Stimulated activated naive CD8-positive, alpha-beta T cell treated with anti-CD3 and anti-CD28 coated beads, Interleukin-15, Interleukin-2, amounts not matched to agents 100 ng/mL and 50 ng/mL, for 24 hours (primary cell): ENCODE measurements at regions not wholly inside any gene's neighbourhood (a gene's known extent, or its start where the extent isn't known, plus 50 kb on each side); places are given as distances from the start of the nearest gene placed in this dataset.

Experiments used
- H3K27ac Mint-ChIP-seq: one replicate; pipeline ENCODE4 v1.8.0; 2021; ENCODE audit warnings: mild to moderate bottlenecking, mixed read lengths
- H3K27me3 Mint-ChIP-seq: one replicate; pipeline ENCODE4 v1.8.0; 2021; ENCODE audit warnings: mixed read lengths
- H3K36me3 Mint-ChIP-seq: one replicate; pipeline ENCODE4 v1.8.0; 2021; ENCODE audit warnings: low read depth, mixed read lengths
- H3K4me1 Mint-ChIP-seq: one replicate; pipeline ENCODE4 v1.8.0; 2021; ENCODE audit warnings: low read depth, mixed read lengths
- H3K4me3 Mint-ChIP-seq: one replicate; pipeline ENCODE4 v1.8.0; 2021; ENCODE audit warnings: mild to moderate bottlenecking, mixed read lengths
- H3K9me3 Mint-ChIP-seq: one replicate; pipeline ENCODE4 v1.8.0; 2021; ENCODE audit warnings: mixed read lengths

GRCh38 chr9:8085986-8086385, 286.4 kb upstream of the DMAC1 start:
- no peaks in the 10 kb centered on the region for H3K4me1 Mint-ChIP-seq
- H3K27ac Mint-ChIP-seq = no peak overlapping the region
- H3K36me3 Mint-ChIP-seq = no peaks in the 10 kb centered on the region
- H3K27me3 Mint-ChIP-seq = peaks cover 7% of the 10 kb centered on the region
- H3K9me3 Mint-ChIP-seq = peaks cover 5% of the 10 kb centered on the region
- no peak overlapping the region for H3K4me3 Mint-ChIP-seq

DNA sequence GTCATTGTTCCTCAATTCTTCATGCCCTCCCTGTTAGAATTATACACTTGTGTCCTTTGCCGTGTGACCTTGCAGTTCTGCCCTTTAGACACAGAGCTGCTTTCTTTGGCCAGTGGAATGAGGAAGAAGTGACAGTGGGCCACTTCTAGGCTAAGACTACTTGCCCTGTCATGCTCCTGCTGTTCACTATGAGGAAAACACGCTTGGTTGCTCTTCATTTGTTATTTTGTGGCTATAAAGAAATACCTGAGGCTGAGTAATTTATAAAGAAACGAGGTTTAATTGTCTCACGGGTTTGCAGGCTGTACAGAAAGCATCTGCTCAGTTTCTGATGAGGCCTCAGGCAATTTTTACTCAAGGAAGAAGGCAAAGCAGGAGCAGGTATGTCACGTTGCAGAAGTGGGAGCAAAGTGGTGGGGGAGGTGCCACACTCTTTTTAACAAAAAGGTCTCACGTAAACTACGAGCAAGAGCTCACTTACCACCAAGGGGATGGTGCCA, 279.1 kb upstream of the DMAC1 start:
- peaks cover 4% of the 10 kb centered on the region for H3K9me3 Mint-ChIP-seq

GRCh38 chr9:8074713-8075286, 275.2 kb upstream of the DMAC1 start:
- no peaks in the 10 kb centered on the region for H3K27me3 Mint-ChIP-seq
- H3K4me3 Mint-ChIP-seq = no peak overlapping the region
- H3K27ac Mint-ChIP-seq = no peak overlapping the region
- H3K9me3 Mint-ChIP-seq = peaks cover under 1% of the 10 kb centered on the region
- no peaks in the 10 kb centered on the region for H3K36me3 Mint-ChIP-seq
- no peaks in the 10 kb centered on the region for H3K4me1 Mint-ChIP-seq

More for the DNA sequence above, 279.1 kb upstream of the DMAC1 start:
- Mint-ChIP-seq H3K27me3 (peaks cover 4% of the 10 kb centered on the region), H3K36me3 (no peaks in the 10 kb centered on the region), H3K4me3 (no peak overlapping the region), H3K27ac (no peak overlapping the region), H3K4me1 (no peaks in the 10 kb centered on the region)

DNA sequence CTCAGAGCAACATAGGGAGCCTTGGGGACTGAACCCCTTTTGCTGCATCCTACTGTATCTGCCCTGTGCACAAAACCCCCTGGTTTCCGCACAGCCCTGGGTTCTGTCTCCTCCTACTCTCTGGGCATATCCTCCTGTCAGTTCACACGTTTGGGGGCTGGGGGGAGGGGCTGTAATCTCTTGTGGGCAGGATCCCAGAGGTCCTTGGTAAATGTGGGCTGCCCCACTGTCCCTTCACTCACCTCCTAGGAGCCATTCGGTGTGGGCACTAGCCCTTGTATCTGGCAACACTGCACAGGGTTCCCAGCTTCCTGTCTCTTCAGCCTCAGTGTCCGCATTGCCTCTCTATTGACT, 271.8 kb upstream of the DMAC1 start:
- Mint-ChIP-seq H3K4me1 (no peaks in the 10 kb centered on the region), H3K36me3 (no peaks in the 10 kb centered on the region), H3K27ac (no peak overlapping the region)

DNA sequence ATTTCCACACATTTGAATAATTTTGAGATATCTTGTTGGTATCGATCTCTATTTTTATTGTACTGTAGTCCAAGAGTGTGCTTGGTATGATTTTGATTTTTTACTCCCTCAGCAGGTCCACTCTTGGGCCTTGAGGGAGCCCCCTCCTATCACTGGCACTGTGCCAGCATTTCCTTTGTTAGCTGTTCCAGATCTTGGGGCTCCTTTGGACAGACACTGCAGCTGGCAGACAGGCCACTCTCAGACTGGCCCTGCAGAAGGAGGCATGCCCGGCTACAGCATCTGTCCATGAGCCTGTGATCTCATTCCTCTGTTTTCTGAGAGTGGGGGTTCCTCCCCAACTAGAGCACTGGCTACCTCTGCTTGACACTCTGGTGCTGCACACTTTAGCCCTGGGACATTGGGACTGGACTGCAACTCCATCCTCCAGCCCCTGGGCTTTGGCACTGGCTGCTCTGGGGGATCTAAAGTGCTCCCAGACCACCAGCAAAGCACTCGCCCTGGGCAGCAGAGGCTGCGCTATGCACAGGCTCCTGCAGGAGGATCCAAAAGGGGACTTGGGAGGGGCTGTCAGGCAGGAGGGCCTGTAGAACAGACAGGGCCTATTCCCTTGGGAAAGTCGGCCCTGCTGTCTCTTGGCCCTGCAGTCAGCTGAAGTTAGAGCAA, 271.3 kb upstream of the DMAC1 start:
- H3K36me3 Mint-ChIP-seq = no peaks in the 10 kb centered on the region
- H3K27ac Mint-ChIP-seq = no peak overlapping the region
- H3K4me3 Mint-ChIP-seq = no peak overlapping the region
- no peaks in the 10 kb centered on the region for H3K9me3 Mint-ChIP-seq
- H3K27me3 Mint-ChIP-seq = no peaks in the 10 kb centered on the region
- H3K4me1 Mint-ChIP-seq = no peaks in the 10 kb centered on the region

More for the DNA sequence above, 271.8 kb upstream of the DMAC1 start:
- no peaks in the 10 kb centered on the region for H3K9me3 Mint-ChIP-seq
- H3K27me3 Mint-ChIP-seq = no peaks in the 10 kb centered on the region
- H3K4me3 Mint-ChIP-seq = no peak overlapping the region

DNA sequence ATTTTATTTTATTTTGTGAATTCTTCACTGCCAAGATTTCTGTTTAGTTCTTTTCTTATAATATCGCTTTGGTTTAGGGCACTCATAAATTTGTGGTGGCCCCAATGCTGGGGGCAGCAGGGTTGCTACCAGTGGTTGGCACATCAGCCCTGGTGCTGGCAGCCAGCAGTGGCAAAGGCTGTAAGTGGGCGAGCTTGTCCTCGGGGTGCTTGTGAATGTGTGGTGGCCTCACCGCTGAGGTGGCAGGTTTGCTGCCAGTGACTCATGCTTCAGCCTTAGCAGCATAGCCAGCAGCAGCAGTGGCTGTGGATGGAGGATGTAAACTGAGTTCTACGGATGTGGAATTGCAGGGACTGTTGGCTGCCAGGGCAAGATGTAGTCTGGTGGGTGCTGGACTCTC, 262.9 kb upstream of the DMAC1 start:
- no peaks in the 10 kb centered on the region for H3K27me3 Mint-ChIP-seq
- no peak overlapping the region for H3K27ac Mint-ChIP-seq
- H3K36me3 Mint-ChIP-seq = no peaks in the 10 kb centered on the region
- no peak overlapping the region for H3K4me3 Mint-ChIP-seq
- H3K9me3 Mint-ChIP-seq = peaks cover 5% of the 10 kb centered on the region
- no peaks in the 10 kb centered on the region for H3K4me1 Mint-ChIP-seq

- Mint-ChIP-seq H3K27ac (no peak overlapping the region), H3K27me3 (no peaks in the 10 kb centered on the region), H3K4me1 (no peaks in the 10 kb centered on the region), H3K4me3 (no peak overlapping the region), H3K36me3 (no peaks in the 10 kb centered on the region), H3K9me3 (peaks cover 21% of the 10 kb centered on the region)
Observed at GRCh38 chr9:8053501-8053900, 253.9 kb upstream of the DMAC1 start.

DNA sequence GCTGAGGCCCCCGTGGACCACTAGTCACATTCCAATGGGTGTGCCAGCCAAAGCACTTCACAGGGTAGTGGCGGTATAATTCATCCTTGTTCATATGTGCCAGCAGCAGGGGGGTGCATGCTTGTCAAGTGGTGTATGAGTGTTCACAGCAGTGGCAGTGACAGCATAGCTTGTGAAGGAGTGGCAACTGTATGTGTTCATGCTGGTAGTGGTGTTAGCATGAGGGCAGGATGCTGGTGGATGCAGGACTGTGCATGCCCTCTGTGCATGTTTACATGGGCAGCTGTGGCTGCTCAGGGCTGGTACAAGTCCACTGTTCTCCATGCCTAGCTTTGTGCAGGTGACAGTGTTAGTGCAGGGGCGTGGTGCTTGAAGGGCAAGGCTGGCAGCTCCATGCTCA, 253.4 kb upstream of the DMAC1 start:
- no peak overlapping the region for H3K27ac Mint-ChIP-seq
- H3K4me1 Mint-ChIP-seq = no peaks in the 10 kb centered on the region
- H3K4me3 Mint-ChIP-seq = no peak overlapping the region
- H3K36me3 Mint-ChIP-seq = no peaks in the 10 kb centered on the region
- no peaks in the 10 kb centered on the region for H3K27me3 Mint-ChIP-seq
- H3K9me3 Mint-ChIP-seq = peaks cover 24% of the 10 kb centered on the region

DNA sequence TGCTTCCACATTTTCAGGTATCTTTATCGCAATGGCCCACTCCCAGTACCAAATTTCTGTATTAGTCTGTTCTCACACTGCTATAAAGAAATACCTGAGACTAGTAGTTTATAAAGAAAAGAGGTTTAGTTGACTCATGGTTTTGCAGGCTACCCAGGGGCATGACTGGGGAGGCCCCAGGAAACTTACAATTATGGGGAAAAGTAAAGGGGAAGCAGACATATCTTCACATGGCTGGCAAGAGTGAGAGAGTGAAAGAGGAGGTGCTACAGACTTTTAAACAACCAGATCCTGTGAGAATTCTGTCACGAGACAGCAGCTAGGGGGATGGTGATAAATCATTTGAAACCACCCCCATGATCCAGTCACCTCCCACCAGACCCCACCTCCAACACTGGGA, 238.2 kb upstream of the DMAC1 start:
- Mint-ChIP-seq H3K4me3 (no peak overlapping the region), H3K36me3 (peaks cover 10% of the 10 kb centered on the region), H3K27ac (no peak overlapping the region), H3K9me3 (peaks cover 30% of the 10 kb centered on the region), H3K27me3 (no peaks in the 10 kb centered on the region), H3K4me1 (peaks cover 6% of the 10 kb centered on the region)

GRCh38 chr9:8036914-8037524, 237.4 kb upstream of the DMAC1 start:
- H3K36me3 Mint-ChIP-seq = peaks cover 10% of the 10 kb centered on the region
- peaks cover 30% of the 10 kb centered on the region for H3K9me3 Mint-ChIP-seq
- H3K4me1 Mint-ChIP-seq = peaks cover 6% of the 10 kb centered on the region
- no peak overlapping the region for H3K4me3 Mint-ChIP-seq
- no peak overlapping the region for H3K27ac Mint-ChIP-seq
- no peaks in the 10 kb centered on the region for H3K27me3 Mint-ChIP-seq

DNA sequence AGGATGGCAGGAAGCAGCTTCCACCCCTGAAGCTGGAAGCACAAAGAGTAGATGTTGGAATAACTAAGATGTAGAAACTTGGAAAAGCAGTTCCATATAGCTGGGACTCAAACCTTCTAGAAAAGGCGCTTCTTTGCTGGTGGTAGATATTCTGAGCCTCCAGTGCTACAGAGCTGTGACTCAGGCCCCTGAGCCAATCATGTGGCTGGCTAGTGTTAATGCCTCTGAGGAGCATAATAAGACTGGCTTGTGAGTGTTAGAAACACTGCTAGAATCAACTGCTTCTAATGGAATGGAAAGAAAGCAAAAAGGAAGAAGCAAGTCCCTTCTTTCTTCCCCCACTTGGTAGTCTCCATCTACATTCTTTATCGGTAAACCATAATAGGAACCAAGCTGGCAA, 234.2 kb upstream of the DMAC1 start:
- Mint-ChIP-seq H3K36me3 (peaks cover 10% of the 10 kb centered on the region), H3K4me1 (peaks cover 14% of the 10 kb centered on the region), H3K27ac (no peak overlapping the region), H3K27me3 (no peaks in the 10 kb centered on the region), H3K9me3 (peaks cover 18% of the 10 kb centered on the region), H3K4me3 (no peak overlapping the region)

GRCh38 chr9:8030095-8030494, 230.5 kb upstream of the DMAC1 start:
- no peaks in the 10 kb centered on the region for H3K27me3 Mint-ChIP-seq
- no peak overlapping the region for H3K4me3 Mint-ChIP-seq
- peaks cover 8% of the 10 kb centered on the region for H3K4me1 Mint-ChIP-seq
- H3K27ac Mint-ChIP-seq = no peak overlapping the region
- peaks cover 3% of the 10 kb centered on the region for H3K9me3 Mint-ChIP-seq
- no peaks in the 10 kb centered on the region for H3K36me3 Mint-ChIP-seq

DNA sequence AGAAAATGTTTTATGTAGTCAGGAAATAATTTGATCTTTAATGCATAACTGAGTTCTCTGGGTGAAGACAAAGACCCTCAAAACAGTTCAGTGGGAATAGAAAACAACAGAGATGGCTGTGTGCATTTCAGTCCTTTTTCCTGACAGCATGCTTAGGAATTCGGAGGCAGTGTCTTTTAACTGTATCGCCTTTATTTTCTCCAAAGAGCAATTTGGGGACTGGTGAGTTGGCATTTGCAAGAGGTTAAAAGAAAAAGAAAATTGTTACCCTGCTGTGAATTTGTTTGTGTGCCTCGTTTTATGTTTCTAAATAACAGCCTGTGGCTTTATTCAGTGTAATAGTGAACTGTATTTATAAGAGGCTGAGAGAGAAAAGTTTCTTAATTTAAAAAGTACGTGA, 227.8 kb upstream of the DMAC1 start:
- no peak overlapping the region for H3K4me3 Mint-ChIP-seq
- no peaks in the 10 kb centered on the region for H3K27me3 Mint-ChIP-seq
- H3K36me3 Mint-ChIP-seq = no peaks in the 10 kb centered on the region
- no peak overlapping the region for H3K27ac Mint-ChIP-seq
- H3K4me1 Mint-ChIP-seq = peaks cover 8% of the 10 kb centered on the region
- peaks cover 3% of the 10 kb centered on the region for H3K9me3 Mint-ChIP-seq

- no peak overlapping the region for H3K4me3 Mint-ChIP-seq
- H3K27ac Mint-ChIP-seq = no peak overlapping the region
- H3K4me1 Mint-ChIP-seq = no peaks in the 10 kb centered on the region
- no peaks in the 10 kb centered on the region for H3K27me3 Mint-ChIP-seq
- no peaks in the 10 kb centered on the region for H3K36me3 Mint-ChIP-seq
- H3K9me3 Mint-ChIP-seq = peaks cover 7% of the 10 kb centered on the region
Observed at GRCh38 chr9:8025551-8025950, 226.0 kb upstream of the DMAC1 start.

GRCh38 chr9:8020186-8020585, 220.6 kb upstream of the DMAC1 start:
- Mint-ChIP-seq H3K4me1 (no peaks in the 10 kb centered on the region), H3K36me3 (no peaks in the 10 kb centered on the region), H3K27ac (no peak overlapping the region), H3K27me3 (no peaks in the 10 kb centered on the region), H3K4me3 (no peak overlapping the region), H3K9me3 (peaks cover 9% of the 10 kb centered on the region)
